HepG2 (cell line): ENCODE measurements at regions not wholly inside any gene's neighbourhood (a gene's known extent, or its start where the extent isn't known, plus 50 kb on each side); places are given as distances from the start of the nearest gene placed in this dataset.

Source experiments
- ATAC-seq: fragments of 200-7000 bp; cut with Tn5 transposase; 3 replicates; pipeline ENCODE4 v1.9.1; 2020; ENCODE audit warnings: mild to moderate bottlenecking, moderate library complexity
- BruUV-seq: library from RNA; stranded (reverse); fragments of 400-500 nt; replicated peaks from 2 replicates; lab custom pipeline; 2021; lab: Mats Ljungman, UMichigan
- CTCF ChIA-PET: fragments of 300-600 bp; formaldehyde crosslinking; extraction: SDS; loops from one replicate; lab custom pipeline; 2021; ENCODE audit warnings: low total read pairs, inconsistent platforms, low intra/inter-chr PET ratio; lab: Yijun Ruan, JAX
- POLR2A ChIA-PET: fragments of 350-600 bp; sonication (Branson Sonifier 250); formaldehyde crosslinking; loops from one replicate; lab custom pipeline; 2020; ENCODE audit warnings: antibody characterized with exemption, inconsistent platforms; lab: Yijun Ruan, JAX
- DNase-seq: peaks from one replicate; pipeline ENCODE4 v3.0.0-alpha.2; 2015; ENCODE audit warnings: low spot score
- FAIRE-seq: peaks from 3 replicates; lab custom pipeline; 2011; peaks lifted over from hg19 to GRCh38; lab: Jason Lieb, UNC
- H2AFZ ChIP-seq: one replicate; pipeline ENCODE4 v1.6.1; 2011; ENCODE audit warnings: low read length, inconsistent platforms
- H3K27ac ChIP-seq: fragments of 300-600 bp; 3 replicates; pipeline ENCODE4 v1.8.0; 2011; ENCODE audit warnings: mixed run types, mild to moderate bottlenecking, mixed read lengths, low read length, inconsistent platforms; ENCODE audit not compliant: insufficient read depth; ENCODE audit errors: extremely low read length
- H3K27me3 ChIP-seq, 2 experiments: fragments of 200-600 bp in 1 of 2; 2 replicates in 1 of 2; 3 replicates in 1 of 2; pipeline versions ENCODE4 v1.6.0 to v1.8.0; 2011; ENCODE audit warnings: low read length in 2 of 2, mild to moderate bottlenecking in 2 of 2, moderate library complexity in 2 of 2, inconsistent platforms in 1 of 2; ENCODE audit not compliant: insufficient read depth in 2 of 2, control insufficient read depth in 1 of 2
- H3K36me3 ChIP-seq, 2 experiments: fragments of 200-600 bp in 1 of 2; replicated peaks in 1 of 2; 2 replicates in 1 of 2; 3 replicates in 1 of 2; pipeline versions ENCODE4 v1.5.1 to v1.8.0; 2011; ENCODE audit warnings: low read length in 2 of 2, inconsistent platforms in 1 of 2; ENCODE audit not compliant: insufficient read depth in 2 of 2, control insufficient read depth in 1 of 2
- H3K4me1 ChIP-seq: 2 replicates; pipeline ENCODE4 v1.5.1; 2012; ENCODE audit warnings: low read length, inconsistent platforms; ENCODE audit not compliant: insufficient read depth
- H3K4me2 ChIP-seq: 2 replicates; pipeline ENCODE4 v1.6.0; 2011; ENCODE audit warnings: low read depth, low read length, inconsistent platforms
- H3K4me3 ChIP-seq, 3 experiments: fragments of 200-600 bp in 1 of 3; sonication (generic), shearing (Covaris generic) in 1 of 3; replicated peaks in 1 of 3; 2 replicates each; pipeline ENCODE4 v1.5.1; 2011 to 2016; ENCODE audit warnings: low read length in 3 of 3, inconsistent platforms in 2 of 3, low read depth in 2 of 3, mild to moderate bottlenecking in 2 of 3, control low read depth in 1 of 3, mixed read lengths in 1 of 3; ENCODE audit not compliant: insufficient read depth in 1 of 3
- H3K79me2 ChIP-seq: one replicate; pipeline ENCODE4 v1.6.1; 2011; ENCODE audit warnings: low read length, inconsistent platforms; ENCODE audit not compliant: insufficient read depth
- H3K9ac ChIP-seq: 2 replicates; pipeline ENCODE4 v1.6.0; 2011; ENCODE audit warnings: mild to moderate bottlenecking, low read depth, low read length, inconsistent platforms; ENCODE audit not compliant: insufficient read depth
- H3K9me3 ChIP-seq: 2 replicates; pipeline ENCODE4 v1.5.1; 2012; ENCODE audit warnings: mild to moderate bottlenecking, low read length
- H4K20me1 ChIP-seq: 2 replicates; pipeline ENCODE4 v1.6.0; 2011; ENCODE audit warnings: inconsistent platforms, mild to moderate bottlenecking, low read length, moderate library complexity; ENCODE audit not compliant: insufficient read depth
- CTCF ChIP-seq: sonication (generic); formaldehyde crosslinking; IDR thresholded peaks from 2 replicates; pipeline ENCODE4 v1.5.0; 2020; ENCODE audit warnings: mild to moderate bottlenecking, missing genetic modification reagents, moderate library complexity
- HHEX ChIP-seq: IDR thresholded peaks from 2 replicates; pipeline ENCODE4 v1.6.1; 2016; ENCODE audit warnings: control low read depth
- JARID2 ChIP-seq: sonication (generic); formaldehyde crosslinking; IDR thresholded peaks from 2 replicates; pipeline ENCODE4 v1.8.1; 2023; ENCODE audit warnings: missing genetic modification reagents, inconsistent platforms; ENCODE audit not compliant: insufficient replicate concordance
- PHB2 ChIP-seq: fragments of 450-650 bp; IDR thresholded peaks from 2 replicates; pipeline ENCODE4 v1.6.1; 2018; ENCODE audit not compliant: partially characterized antibody
- STAG1 ChIP-seq: sonication (generic); formaldehyde crosslinking; IDR thresholded peaks from 2 replicates; pipeline ENCODE4 v1.4.0; 2020; ENCODE audit warnings: missing genetic modification reagents
- ZNF329 ChIP-seq: sonication (generic); formaldehyde crosslinking; IDR thresholded peaks from 2 replicates; pipeline ENCODE4 v1.9.0; 2021; ENCODE audit warnings: low read depth, mild to moderate bottlenecking, missing genetic modification reagents
- ZNF772 ChIP-seq: sonication (generic); formaldehyde crosslinking; IDR thresholded peaks from 2 replicates; pipeline ENCODE4 v1.5.0; 2020; ENCODE audit warnings: mild to moderate bottlenecking, missing genetic modification reagents
- WGBS: methylation state at CpG from one replicate; pipeline ENCODE4 v1.1.6; 2017; ENCODE audit warnings: low lambda C conversion rate; 5-methylcytosine and 5-hydroxymethylcytosine counted together
- in situ Hi-C: cut with HindIII; loops from 2 replicates; pipeline ENCODE4 v1.10.0; 2017; ENCODE audit warnings: low pct_unique_long_range_greater_than_20kb; ENCODE audit not compliant: extremely low pct_ligation_motif_present
- intact Hi-C: fragments of 100-400 bp; cut with micrococcal nuclease; formaldehyde crosslinking; loops from one replicate; pipeline ENCODE4 v1.10.0; 2022; ENCODE audit not compliant: unreplicated experiment

- Histone ChIP-seq H3K4me2 (no peak overlapping the region), H2AFZ (no peak overlapping the region), H4K20me1 (no peaks in the 10 kb centered on the region), H3K4me1 (0 out of 2 replicates have a peak, but pooled peaks cover 4% of the 10 kb centered on the region), H3K27me3 (no peaks in the 10 kb centered on the region), H3K9ac (no peak overlapping the region), H3K27ac (no peak overlapping the region), H3K9me3 (no peaks in the 10 kb centered on the region), H3K79me2 (no peaks in the 10 kb centered on the region), H3K36me3 (no peaks in the 10 kb centered on the region), H3K4me3 (no peak overlapping the region)
- ATAC-seq (no peak), FAIRE-seq (no peak), DNase-seq (no peak)
- intact Hi-C loops (no loop called here), in situ Hi-C loops (no loop called here)
- CTCF ChIA-PET = no interaction called here
- no peak for TF ChIP-seq HHEX
- TF ChIP-seq PHB2 = no peak
- TF ChIP-seq ZNF329 (CRISPR knock-in tag) = no peak
- TF ChIP-seq ZNF772 (CRISPR knock-in tag) = no peak
- no TSS peak for BruUV-seq
- POLR2A ChIA-PET = no interaction called here
These were observed 129.7 kb downstream of the ADRA2A start for GRCh38 chr10:111206521-111206920.

GRCh38 chr10:111207500-111207899 is 130.7 kb downstream of the ADRA2A start:
- no peaks in the 10 kb centered on the region for H3K36me3 ChIP-seq
- H3K9ac ChIP-seq = no peak overlapping the region
- DNase-seq (no peak), ATAC-seq (no peak), FAIRE-seq (no peak)
- no peaks in the 10 kb centered on the region for H3K9me3 ChIP-seq
- CTCF ChIA-PET = interaction anchor here (1.5 kb wide), 1 partner anchor 131 kb away, joined by 3 read pairs; no protein-coding TSS in a partner anchor
- H4K20me1 ChIP-seq = no peaks in the 10 kb centered on the region
- H2AFZ ChIP-seq = no peak overlapping the region
- no TSS peak for BruUV-seq
- TF ChIP-seq CTCF (0 out of 2 replicates have a peak, but pooled peaks have one; percentile 8), STAG1 (peak; percentile 37; the same call in 1 of the 2 replicates), JARID2 (CRISPR knock-in tag) (no peak)
- intact Hi-C loops (no loop called here), in situ Hi-C loops (no loop called here)
- 27% methylated on average over 4 of the region's 5 CpGs for WGBS
- H3K4me3 ChIP-seq = no peak overlapping the region
- H3K79me2 ChIP-seq = no peaks in the 10 kb centered on the region
- no peaks in the 10 kb centered on the region for H3K27me3 ChIP-seq
- POLR2A ChIA-PET = no interaction called here
- no peak overlapping the region for H3K4me2 ChIP-seq
- no peak overlapping the region for H3K27ac ChIP-seq
- 0 out of 2 replicates have a peak, but pooled peaks cover 4% of the 10 kb centered on the region for H3K4me1 ChIP-seq
